A673 (cell line): ENCODE measurements at regions not wholly inside any gene's neighbourhood (a gene's known extent, or its start where the extent isn't known, plus 50 kb on each side); places are given as distances from the start of the nearest gene placed in this dataset.

Experiments
- EZH2 ChIP-seq: fragments of 200-600 bp; sonication (generic); IDR thresholded peaks from 2 replicates; pipeline ENCODE4 v1.6.1; 2017; ENCODE audit warnings: borderline replicate concordance, low read depth, mild to moderate bottlenecking, mixed read lengths, antibody characterized with exemption, low read length; ENCODE audit not compliant: poor library complexity, severe bottlenecking
- TF ChIP-seq, protein P1 (sequence below): fragments of 300-800, 200-600 bp; sonication (generic); conservative IDR thresholded peaks from 2 replicates; pipeline ENCODE4 v1.5.1; 2017; ENCODE audit warnings: low read depth, mild to moderate bottlenecking, antibody characterized with exemption, low read length, moderate library complexity, mixed read lengths

DNA sequence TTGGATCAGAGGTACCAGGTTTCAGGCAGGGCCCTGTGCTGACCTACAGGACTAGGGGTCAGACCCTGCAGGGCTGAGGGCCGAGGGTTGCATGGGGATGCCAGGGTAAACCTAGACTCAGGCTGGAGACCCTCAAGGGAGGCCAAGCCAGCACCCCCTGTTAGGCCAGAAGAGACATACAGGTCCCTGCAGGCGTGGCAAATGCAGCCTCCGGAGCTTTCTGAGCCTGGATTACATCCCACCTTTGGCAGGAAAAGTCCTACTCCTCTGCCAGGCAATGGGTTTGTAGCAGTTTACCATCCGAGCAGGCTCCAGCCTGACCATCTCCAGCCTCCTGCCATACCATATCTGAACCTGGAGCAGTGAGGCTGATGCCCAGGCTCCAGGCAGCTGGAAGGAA is 425.3 kb downstream of the NPHP4 start:
- TF ChIP-seq, protein P1, sequence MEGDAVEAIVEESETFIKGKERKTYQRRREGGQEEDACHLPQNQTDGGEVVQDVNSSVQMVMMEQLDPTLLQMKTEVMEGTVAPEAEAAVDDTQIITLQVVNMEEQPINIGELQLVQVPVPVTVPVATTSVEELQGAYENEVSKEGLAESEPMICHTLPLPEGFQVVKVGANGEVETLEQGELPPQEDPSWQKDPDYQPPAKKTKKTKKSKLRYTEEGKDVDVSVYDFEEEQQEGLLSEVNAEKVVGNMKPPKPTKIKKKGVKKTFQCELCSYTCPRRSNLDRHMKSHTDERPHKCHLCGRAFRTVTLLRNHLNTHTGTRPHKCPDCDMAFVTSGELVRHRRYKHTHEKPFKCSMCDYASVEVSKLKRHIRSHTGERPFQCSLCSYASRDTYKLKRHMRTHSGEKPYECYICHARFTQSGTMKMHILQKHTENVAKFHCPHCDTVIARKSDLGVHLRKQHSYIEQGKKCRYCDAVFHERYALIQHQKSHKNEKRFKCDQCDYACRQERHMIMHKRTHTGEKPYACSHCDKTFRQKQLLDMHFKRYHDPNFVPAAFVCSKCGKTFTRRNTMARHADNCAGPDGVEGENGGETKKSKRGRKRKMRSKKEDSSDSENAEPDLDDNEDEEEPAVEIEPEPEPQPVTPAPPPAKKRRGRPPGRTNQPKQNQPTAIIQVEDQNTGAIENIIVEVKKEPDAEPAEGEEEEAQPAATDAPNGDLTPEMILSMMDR: no peak
- TF ChIP-seq EZH2: no peak
